T-helper 2 cell (primary cell): ENCODE measurements at regions not wholly inside any gene's neighbourhood (a gene's known extent, or its start where the extent isn't known, plus 50 kb on each side); places are given as distances from the start of the nearest gene placed in this dataset.
A peak's percentile ranks its signal among the peaks of the same experiment; 100 is the strongest.
"Not testable (repeated sequence)": the region's sequence is repeated elsewhere in the genome, so short reads cannot be mapped to it uniquely, and the experiment has no call there.

Experiments used
- DNase-seq, 5 experiments: peaks; one replicate each; pipeline versions ENCODE4 v3.0.0 to v3.0.0-alpha.2; 2012 to 2022

DNA sequence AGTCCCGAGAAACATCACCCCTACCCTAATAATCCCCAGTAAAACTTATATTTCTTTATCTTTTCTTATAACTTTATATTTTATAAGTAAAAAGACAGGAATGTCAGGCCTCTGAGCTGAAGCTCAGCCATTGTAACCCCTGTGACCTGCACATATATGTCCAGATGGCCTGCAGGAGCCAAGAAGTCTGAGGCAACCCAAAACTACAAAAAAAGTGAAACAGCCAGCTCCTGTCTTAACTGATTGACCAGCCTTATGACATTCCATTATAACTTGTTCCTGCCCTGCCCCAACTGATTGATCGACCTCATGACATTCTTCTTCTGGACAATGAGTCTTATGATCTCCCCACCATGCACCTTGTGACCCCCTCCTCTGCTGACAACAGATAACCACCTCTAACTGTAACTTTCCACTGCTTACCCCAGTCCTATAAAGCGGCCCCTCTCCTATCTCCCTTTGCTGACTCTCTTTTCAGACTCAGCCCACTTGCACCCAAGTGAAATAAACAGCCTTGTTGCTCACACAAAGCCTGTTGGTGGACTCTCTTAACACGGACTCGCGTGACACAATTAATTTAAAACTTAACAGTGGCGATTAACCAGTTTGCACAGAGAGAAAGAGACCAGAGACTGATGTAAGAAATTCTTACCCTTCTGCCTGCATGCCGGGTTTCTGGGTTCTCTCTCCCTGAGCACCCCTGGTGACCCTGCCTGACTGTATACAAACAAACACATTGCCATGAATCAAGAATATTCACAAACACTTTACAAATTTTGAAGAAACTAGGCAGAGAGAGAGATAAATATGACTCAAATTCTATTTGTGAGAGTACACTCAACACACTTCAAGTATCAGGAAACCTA lies 1109.2 kb upstream of the TMEM132C start:
- DNase-seq, result not testable (repeated sequence)

DNA sequence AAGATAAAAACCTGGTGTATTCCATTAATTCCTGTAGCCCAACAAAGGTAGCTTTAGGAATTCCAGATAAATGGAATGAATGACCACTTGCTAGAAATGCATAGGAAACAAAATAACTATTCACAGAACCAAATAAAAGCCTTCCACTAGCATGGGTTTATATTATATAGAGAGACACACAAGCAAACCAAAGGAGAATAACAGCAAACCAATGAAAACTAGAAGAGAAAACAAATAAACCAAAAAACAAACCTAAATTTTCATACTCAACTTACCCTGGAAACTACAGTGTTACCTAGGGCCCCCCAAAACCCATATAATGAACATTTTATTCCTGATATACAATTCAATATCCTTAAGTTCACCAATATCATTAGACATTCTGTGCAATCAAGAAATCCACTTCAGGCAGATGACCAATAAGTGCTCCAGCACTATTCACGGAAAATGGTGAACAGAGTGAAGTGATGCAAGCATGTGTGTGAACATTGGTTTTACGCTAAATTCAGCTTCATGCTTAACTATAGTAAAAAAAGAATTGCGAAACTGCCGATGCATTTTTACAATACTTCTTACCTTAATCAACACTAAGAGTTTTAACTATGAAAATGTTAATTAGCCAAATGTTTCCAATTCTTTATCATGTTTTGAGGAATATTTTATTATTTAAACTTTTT lies 1108.4 kb upstream of the TMEM132C start:
- DNase-seq, result no peak

DNA sequence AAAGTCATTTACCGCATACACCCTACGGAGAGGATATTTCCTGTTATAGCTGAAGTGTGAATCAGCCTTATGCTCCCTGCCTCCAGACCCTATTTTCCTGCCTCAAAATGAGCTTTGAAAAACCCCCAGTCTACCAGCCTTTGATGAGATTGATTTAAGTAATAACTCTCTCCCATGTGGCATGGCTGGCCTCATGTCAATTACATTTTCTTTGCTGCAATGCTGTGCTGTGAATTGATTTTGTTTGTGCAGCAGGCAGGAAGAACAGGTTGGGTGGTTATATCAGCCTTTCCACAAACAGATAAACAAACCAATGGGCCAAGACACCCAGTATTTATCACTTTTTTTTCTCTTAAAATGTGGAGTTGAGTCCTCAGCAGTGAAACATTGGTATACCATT lies 1105.5 kb upstream of the TMEM132C start:
- peak in 1 of 5 experiments; percentile 7 for DNase-seq

GRCh38 chr12:127162307-127162706 lies 1104.7 kb upstream of the TMEM132C start:
- peak in 1 of 5 experiments; percentile 10 for DNase-seq

DNA sequence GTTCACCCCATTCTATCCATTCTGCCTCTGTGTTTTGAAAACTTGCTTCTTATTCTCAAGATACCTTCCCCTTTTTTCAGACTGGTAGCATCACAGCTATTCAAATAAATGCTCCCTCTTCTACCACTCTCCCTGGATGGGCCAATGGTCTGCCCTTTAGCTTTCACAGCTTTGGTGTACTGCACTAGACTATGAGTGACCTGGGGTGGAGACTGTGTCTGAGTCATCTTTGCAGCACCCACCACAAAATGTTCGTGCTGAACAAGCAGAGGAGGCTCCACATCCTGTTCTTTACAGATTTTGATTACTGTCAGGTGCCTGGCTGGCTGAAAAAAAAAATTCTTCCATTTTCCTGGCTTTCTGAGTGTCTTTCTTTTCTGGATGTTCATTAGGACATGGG lies 1104.1 kb upstream of the TMEM132C start:
- peak in 2 of 5 experiments; percentile 38 to 90 for DNase-seq

GRCh38 chr12:127165567-127166392 lies 1101.2 kb upstream of the TMEM132C start:
- peak; percentile 47 to 88 (median 73) for DNase-seq

DNA sequence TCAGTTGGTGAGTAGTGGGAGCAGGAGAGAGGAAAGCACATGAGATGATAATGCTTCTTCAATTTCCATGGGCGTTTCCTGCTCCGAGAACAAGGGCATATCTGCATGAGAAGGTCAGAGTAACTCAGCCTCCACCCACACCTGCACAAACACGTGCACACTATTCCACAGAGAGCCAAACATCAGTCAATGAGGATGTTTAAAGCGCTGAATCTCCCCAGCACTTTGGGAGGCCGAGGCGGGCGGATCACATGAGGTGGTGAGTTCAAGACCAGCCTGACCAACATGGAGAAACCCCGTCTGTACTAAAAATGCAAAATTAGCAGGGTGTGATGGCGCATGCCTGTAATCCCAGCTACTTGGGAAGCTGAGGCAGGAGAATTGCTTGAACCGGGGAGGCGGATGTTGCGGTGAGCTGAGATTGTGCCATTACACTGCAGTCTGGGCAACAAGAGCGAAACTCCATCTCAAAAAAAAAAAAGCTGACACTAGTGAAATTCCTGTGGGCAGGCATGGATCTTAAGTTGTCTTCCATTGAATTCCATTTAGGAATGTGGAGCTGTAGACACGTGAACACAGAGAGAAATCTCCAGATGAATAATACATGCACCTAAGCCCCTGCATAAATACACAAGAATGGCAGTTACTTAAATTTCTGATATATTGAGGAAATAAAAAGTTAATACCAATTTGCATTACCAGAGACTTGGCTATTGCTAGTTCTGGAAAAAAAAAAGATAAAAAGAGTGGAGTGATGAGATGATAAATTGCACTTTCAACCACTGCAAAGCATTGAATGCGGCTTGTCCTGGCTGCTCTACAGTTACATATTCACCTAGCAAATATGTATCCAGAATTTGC lies 1097.4 kb upstream of the TMEM132C start:
- no peak for DNase-seq

DNA sequence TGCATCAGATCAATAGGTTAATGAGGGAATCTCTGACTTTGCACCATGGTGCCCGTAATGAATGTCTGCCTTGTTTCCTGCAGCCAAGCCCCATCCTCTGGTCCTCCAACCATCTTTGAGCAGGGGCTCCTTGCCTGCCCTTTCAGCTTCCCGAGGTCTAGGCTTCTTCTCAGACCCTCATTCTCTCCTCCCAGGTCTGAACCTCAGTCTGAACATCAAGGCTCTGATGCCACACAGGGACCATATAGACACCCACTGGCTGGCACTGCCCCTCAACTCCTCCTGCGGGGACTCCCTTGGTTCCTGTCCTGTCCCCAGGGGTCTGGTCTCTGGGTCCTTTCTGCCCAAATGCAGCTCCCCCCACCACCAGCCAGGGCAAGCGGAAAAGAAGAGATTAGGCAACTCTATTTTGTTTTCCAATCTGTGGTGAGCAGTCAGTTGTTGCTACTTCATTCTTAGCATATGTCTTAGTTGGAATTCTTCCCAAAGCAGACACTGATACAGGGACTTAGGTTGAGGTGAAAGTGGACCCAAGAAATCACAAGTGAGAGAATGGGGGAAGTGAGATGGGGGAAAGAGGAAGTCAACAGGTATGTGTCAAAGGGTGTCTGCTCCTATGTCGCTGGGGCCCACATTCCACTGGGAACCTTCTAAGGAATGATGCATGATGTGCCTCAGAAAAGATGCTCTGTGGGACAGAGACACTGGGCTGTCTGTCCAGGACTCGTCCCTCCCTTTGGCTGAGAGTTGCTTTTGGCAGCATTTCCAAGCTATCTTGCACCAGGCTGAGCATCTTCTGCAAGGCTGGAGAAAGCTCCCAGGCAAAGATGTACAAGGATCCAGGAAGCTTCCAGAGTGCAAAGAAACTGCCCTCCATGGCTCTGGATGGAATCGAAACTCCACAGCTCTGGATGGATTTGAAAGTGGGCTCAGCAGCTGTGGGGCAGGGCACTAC lies 1096.5 kb upstream of the TMEM132C start:
- DNase-seq, result no peak

DNA sequence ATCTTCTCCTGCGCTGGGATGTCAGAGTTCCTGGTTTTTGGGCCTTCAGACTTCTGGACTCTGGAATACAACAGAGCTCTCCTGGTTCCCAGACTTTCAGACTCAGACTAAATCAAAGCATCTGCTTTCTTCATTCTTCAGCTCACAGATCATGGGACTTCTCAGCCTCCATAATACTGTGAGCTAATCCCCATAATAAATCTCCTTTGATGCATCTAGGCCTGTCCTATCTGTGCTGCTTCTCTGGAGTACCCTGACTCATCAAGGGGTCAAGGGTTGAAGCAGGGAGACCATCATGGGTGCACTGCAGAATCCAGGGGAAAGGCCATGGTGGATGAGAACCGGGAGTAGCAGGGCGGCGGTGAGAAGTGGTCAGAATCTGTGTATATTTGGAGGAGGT lies 1094.1 kb upstream of the TMEM132C start:
- no peak for DNase-seq

- not testable (repeated sequence) for DNase-seq
Measured at GRCh38 chr12:127173971-127174370, 1093.0 kb upstream of the TMEM132C start.

DNA sequence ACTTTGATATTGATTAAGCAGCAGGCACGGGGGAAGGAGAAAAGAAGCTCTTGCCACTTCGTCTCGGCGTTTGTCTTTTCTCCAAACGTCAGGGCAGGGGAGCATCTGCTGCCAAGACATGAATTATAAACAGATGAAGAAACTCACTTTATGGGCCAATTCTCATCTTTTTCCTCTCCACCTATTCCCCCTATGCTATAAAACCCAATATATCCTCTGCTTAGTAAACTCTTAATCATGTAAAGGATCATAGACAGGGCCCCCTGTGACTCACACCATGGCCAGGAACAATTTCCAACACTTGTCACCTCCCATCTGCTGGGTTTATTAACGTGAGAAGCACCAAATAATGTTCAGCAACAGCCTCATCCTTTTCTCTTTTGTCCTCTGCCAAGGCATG lies 1092.1 kb upstream of the TMEM132C start:
- DNase-seq, result no peak

DNA sequence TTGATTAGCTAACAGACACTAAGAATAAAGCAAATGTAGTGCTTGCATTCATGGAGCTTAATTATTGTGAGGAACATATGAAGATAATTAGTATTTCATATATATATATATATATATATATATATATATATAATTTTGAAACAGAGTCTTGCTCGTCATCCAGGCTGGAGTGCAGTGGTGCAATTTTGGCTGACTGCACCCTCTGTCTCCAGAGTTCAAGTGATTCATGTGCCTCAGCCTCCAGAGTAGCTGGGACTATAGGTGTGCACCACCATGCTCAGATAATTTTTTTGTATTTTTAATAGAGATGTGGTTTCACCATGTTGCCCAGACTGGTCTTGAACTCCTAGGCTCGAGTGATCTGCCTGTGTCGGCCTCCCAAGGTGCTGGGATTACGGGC lies 1091.6 kb upstream of the TMEM132C start:
- no peak for DNase-seq

DNA sequence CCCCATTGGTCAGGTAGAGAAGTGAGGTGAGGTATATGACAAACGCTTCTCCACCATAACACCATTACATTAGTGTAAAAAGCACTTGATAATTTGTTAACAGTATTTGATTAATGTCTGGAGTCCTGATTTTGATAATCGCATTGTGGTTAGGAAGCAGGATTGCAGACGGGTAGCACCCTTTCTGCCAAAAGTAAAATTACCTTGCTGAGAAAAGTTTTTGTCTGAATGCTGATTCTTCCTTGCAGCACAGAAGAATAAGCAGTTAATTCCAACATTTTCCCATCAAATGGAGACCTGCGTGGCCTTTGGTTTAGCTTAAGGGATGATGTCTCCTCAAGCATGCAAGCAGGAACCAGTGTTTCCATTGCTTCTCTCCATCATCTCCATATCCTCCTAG lies 1090.2 kb upstream of the TMEM132C start:
- DNase-seq, result no peak

DNA sequence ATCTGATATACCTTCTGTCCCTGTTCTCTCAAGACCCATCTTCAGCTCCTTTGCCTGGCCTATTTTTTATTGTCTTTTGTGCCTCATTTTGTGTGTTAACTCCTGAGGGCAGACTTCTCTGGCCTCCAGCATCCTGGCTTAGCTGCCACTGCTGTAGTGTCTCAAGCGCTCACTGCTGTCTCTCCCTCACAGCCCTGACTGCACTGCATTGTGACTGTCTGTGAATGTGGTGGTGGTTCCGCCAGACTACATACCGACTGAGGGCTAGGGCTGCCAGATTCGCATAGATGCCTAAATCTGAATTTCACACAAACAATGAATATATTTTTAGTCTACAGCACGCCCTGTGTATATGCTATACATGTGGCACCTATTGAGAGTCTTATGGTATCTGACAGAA lies 1088.9 kb upstream of the TMEM132C start:
- no peak for DNase-seq

DNA sequence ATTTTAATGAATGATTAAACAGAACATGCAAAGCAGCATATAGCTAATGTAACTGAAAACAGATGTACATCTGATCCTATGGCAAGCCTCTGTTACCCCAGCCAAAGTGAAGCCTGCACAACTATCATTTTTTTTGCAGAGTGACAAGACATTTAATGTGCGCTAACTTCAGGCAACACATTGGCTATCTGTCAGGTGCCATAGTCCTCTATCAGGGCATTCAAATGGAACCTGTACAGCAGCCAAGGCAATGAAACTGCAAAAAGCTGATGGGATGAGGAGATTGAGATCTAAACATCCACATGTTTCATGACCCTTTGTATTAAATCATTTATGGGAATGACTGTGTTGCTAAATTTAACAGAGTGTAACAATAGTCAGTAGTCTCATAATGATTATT lies 1088.5 kb upstream of the TMEM132C start:
- no peak for DNase-seq

- no peak for DNase-seq
Measured at GRCh38 chr12:127179176-127179575, 1087.8 kb upstream of the TMEM132C start.

DNA sequence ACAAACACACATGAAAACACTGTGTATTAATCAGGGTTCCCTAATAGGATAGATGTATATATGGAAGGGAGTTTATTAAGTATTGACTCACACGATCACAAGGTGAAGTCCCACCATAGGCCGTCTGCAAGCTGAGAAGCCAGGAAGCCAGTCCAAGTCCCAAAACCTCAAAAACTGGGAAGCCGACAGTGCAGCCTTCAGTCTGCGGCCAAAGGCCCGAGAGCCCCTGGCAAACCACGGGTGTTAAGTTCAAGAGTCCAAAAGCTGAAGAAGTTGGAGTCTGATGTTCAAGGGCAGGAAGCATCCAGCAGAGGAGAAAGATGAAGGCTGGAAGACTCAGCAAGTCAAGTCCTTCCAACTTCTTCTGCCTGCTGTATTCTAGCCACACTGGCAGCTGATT lies 1085.0 kb upstream of the TMEM132C start:
- DNase-seq, result no peak

DNA sequence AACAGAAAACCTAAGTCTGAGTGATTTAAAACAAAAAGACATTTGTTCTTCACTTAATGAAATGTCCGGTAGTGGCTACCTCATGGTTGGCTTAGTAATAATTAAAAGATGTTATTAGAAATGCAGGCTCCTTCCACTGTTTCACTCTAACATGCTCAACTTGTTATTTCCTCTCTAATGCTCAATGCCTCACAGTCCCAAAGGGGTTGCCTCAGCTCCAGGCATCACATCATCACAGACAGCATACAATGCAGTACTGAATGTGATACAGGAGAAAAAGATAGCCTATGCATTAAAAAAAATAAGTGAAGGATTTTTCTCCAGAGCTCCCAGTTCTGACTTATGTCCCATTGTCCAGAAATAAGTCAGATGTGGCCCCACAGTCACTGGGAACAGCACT lies 1077.0 kb upstream of the TMEM132C start:
- DNase-seq, result no peak

GRCh38 chr12:127191129-127191528 lies 1075.8 kb upstream of the TMEM132C start:
- DNase-seq, result no peak

- DNase-seq, result no peak
Measured at GRCh38 chr12:127192391-127192790, 1074.6 kb upstream of the TMEM132C start.

- DNase-seq, result no peak
Measured at GRCh38 chr12:127193341-127193740, 1073.6 kb upstream of the TMEM132C start.
